GM21515 (cell line): ENCODE measurements at regions not wholly inside any gene's neighbourhood (a gene's known extent, or its start where the extent isn't known, plus 50 kb on each side); places are given as distances from the start of the nearest gene placed in this dataset.

Source experiments
- ATAC-seq: cut with Tn5 transposase; IDR thresholded peaks from one replicate; pipeline ENCODE4 v1.9.1; 2021; ENCODE audit not compliant: unreplicated experiment

GRCh38 chr17:79325709-79326430, 251.2 kb downstream of the ENGASE start:
- no peak for ATAC-seq

GRCh38 chr17:79324194-79324593, 249.6 kb downstream of the ENGASE start:
- ATAC-seq: no peak

DNA sequence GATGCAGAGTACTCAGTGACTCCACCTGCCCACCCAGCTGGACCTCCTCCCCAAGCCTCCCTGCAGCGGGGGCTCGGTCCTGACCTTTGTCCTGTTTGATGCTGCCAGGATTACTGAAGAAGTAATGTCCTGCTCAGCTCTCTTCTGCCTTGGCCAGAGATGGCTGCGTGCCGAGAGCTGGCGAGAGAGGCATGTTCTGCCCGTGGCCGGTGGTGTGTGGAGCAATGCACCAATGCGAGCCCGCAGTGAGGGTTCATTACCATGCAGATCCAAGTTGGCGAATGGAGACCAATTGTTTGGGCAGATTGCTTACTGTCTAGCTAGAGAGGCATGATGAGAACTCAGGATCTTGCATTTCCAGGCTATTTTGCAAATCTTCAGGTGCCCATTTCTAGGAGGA, 248.9 kb downstream of the ENGASE start:
- no peak for ATAC-seq

DNA sequence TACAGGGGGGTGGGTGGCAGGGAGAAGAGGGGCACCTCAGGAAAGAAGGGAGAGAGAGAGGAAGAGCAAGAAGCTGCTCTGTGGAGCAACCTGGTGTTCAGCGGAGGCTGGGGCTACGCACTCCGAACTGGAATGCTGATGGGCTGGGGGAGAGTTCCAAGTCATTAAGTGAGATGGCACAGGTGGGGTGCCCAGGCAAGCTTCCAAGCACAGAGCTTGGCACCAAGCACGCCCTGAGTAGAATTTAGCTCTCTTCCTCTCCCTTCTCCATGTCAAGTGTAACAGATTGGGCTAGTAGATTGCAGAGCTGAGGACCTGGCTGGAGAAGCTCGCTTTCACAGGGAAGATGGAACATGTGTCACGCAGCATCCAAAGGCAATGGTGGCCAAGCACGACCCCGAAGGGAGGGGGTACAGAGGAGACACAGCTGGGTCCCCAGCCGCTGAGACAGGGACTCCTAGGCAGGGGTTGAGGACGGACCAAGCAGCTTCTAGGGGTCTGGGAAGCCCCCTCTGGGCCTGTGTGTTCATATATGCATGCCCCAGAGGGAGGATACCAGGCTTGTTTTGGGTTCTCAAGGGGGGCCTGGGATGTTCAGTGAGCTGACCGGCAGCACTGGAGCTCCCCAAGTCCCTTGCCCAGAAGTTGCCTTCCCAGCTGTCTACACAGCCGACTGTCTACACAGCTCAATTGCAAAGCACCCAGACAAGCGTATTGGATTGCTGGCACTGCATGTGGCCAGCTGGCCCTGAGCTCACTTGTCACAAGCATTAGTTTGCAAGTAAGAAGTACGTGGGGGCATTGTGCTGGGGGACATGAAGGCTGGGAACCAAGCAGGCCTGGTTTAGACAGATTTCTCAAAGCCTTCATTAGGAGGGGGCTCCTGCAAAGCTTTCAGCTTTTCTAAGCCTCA, 247.8 kb downstream of the ENGASE start:
- ATAC-seq: no peak

GRCh38 chr17:79320331-79320730, 245.7 kb downstream of the ENGASE start:
- no peak for ATAC-seq

- ATAC-seq: no peak
Observed at GRCh38 chr17:79317916-79318315, 243.3 kb downstream of the ENGASE start.

- ATAC-seq: no peak
Observed at GRCh38 chr17:79316805-79317204, 242.2 kb downstream of the ENGASE start.

DNA sequence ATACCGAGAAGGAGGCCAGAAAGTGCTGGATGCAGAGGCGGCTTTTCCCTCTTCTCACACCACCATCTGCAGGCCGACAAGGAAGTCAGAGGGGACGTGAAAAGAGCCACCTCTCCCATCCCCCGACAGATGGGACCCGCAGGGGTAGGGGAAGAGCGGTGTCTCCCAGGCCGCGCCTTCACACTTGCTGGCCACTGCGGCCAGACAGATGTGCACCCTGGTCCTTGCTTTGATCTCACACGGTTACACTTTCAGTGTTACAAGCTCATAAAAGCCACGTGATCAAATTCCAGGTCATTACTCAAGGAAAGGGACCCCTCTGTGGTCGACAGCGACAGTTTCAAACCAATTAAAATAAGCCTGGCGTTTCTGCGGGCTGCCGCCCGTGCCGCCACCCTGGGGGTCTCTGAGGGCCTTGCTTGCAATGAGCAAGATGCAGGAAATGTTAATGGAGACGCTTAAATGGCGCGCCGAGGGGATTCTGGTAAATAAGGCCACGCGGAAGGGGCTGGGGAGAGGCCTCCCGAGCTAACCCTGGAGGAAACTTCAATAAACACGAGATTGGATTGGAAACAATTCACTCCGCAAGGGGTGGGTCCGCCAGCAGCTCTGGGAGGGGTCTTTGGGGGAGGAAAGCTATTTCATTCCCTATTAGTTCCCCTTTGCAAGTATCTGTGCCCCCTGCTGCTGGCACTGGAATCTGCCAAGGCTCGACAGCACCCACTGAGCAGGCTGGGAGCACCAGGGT, 240.9 kb downstream of the ENGASE start:
- no peak for ATAC-seq

GRCh38 chr17:79314617-79315357, 240.2 kb downstream of the ENGASE start:
- ATAC-seq: no peak

DNA sequence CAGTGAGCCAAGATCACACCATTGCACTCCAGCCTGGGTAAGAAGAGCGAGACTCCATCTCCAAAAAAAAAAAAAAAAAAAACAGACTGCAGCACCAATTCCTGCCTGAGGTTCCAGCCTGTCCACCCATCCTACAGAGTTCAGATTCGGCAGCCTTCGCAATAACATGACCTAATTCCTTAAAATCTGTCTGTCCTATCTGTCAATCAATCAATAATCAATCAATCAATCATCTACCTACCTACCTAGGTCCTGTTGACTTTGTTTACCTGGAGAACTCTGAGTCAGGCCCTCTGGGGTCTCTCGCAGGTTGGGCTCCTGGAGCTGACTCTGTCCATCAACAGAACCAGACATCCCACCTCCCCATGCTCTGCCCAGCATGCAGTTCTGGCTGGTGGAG, 236.7 kb downstream of the ENGASE start:
- no peak for ATAC-seq

DNA sequence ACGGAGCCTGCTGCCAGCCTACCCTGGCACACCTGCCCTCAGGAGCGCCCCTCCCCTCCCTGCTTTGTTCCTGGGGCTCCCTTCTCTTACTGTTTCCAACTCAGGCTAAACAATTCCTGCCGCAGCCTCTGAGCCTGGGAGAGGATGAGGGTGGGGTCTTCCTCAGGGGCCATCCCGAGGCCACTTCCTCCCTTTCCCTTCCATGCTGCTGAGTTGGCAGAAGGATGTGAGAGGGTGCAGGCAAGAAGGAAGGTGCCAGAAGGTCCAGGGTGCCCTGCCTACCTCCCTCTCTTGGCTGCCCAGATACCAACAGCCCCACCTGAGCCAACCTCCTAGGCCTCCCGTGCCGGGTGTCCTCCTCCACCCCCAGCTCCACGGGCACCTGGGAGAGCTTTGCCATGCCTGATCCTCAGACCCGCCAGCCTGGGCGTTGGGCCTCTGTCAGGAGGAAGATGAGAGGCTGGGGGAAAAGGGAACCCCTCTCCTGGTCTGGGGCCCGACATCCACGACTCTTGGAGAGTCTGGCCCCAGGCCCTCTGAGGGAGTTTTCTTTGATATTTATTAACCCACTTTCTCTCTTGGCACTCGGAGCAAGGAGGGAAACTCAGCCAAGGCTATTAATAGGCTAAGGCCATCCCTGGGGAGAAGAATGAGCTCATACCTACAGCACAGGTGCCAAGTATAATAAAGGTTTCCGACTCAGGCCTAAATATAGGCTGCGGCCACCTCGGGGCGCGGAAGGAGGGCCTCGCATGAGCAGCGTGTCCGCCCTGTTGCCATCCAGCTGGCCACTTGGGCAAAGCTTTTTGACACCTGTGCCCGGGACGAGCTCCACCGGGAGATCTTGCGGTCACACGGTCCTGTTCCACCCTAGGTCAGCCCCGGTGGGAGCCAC, 232.0 kb downstream of the ENGASE start:
- ATAC-seq: no peak

DNA sequence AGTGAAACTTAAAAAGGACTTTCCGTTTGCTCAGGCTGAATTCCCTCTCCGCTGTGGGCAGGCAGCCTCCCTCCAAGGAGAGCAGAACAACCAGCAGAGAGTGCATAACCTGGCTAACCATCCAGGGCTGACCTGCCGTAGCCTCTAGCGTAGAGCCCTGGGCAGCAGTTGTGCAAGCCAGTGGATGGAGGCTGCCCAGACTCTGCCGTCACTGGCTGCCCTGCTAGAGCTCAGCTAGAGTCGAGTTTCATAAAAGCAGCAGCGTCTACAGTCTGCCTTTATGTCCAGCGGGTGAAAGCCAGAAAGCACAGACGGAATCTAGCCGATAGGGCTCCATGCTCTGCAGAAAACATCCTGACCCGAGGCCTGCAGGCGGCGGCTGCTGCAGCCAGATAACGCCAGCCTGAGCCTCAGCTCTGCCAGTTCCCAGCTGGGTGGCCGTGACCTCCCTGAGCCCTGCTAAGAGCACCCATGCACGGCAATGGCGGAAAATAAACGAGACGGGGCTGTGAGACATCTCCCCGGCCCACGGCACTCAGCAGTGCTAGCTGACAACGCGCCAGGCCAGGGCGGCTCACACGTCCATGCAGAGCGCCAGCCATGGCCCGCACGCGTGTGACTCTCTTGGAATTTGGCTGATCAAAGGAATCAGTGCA, 231.3 kb downstream of the ENGASE start:
- no peak for ATAC-seq

DNA sequence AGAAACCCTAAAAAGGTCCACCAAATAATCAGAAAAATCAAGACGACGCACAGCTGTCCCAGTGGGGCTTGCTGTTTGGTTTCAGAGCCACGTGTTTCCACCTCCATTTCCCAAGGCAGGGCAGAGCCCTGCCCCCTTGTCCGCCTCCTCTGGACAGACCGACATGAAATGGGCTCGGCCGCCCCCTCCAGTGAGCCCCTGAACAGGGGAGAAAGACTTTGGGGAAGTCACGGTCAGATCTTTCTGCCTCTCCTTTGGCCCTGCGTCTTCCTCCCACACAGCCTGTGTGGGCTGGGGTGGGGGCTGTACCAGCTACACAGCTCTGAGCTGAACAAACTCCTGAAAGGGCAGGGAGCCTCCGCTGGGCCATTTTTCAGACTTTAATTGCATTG, 230.7 kb downstream of the ENGASE start:
- ATAC-seq: no peak

DNA sequence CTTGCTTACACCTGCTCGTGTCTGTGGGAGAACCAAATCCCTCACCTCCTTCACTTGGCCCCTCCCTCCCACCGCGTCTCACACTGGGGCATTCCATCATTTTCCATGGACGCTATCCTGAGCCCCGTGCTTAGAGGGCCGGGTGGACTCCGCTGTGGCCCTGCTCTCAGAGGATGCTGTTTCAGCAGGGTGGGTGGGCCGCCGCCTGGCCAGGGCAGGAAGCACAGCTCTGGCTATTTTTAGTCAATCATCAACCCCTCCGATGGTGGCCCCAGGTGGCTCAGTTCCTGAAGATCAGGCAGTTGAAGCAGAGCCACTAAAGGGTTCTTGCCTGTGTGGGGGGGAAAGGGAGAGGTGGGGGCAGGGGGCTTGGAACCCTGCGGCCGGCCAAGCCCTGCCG, 230.3 kb downstream of the ENGASE start:
- no peak for ATAC-seq

- ATAC-seq: no peak
Observed at GRCh38 chr17:79303641-79304205, 229.1 kb downstream of the ENGASE start.

DNA sequence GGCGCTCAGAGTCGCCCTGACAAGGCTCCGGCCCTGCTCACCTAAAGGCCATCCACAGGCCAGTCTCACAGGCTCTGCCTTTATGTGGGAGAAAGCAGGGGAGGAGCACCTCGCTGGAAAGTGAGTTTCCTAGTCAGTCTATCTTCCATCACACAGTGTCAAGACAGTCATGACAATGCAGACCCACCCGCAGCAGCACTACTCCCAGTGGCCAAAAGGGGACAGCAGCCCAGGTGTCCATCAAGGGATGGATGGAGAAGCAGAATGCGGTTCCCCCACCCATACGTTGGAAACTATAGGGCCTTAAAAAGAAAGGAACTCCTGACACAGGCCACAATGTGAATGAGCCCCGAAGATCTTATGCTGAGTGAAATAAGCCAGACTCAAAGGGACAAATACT, 226.8 kb downstream of the ENGASE start:
- ATAC-seq: no peak

DNA sequence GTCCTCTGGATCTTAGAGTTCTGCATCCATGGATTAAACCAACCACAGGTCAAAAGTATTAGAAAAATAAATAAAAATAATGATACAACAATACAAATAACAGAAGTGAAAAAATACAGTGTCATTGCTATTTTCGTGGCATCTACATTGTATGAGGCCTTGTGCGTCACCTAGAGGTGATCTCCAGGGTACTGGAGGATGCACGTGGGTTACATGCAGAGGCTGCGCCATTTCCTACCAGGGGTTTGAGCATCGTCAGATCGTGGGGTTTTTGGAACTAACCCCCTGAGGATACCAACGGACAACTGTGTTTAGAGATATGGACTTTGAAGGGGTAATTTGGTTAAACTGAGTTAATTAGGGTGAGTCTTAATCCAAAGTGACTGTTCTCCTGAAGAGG, 224.7 kb downstream of the ENGASE start:
- ATAC-seq: no peak

- ATAC-seq: no peak
Observed at GRCh38 chr17:79298799-79299198, 224.2 kb downstream of the ENGASE start.

DNA sequence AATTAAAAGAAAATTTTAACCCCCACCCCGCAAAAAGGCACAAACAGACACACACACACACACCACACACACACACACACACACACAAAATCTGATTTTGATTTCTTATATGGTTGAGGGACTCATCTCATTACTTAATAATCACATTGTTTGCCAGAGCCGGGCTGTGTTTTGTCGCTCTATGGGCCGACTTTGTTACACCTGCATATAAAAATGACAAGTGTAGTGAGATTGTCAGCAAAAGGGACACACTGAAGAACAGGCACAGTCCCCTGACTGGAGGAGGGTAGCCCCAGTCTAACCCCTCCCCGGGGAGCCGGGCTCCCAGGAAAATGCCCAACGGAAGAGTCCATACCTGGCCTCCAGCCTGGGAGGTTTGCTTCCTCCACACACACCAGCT, 221.6 kb downstream of the ENGASE start:
- no peak for ATAC-seq
